Loucy (cell line): ENCODE measurements at regions not wholly inside any gene's neighbourhood (a gene's known extent, or its start where the extent isn't known, plus 50 kb on each side); places are given as distances from the start of the nearest gene placed in this dataset.

ENCODE experiments used
- EZH2phosphoT487 ChIP-seq: fragments of 200-600 bp; IDR thresholded peaks from 2 replicates; pipeline ENCODE4 v1.6.1; 2018; ENCODE audit warnings: antibody characterized with exemption, mild to moderate bottlenecking, moderate library complexity, borderline replicate concordance
- TF ChIP-seq, protein P1 (sequence below): fragments of 200-600 bp; sonication (generic); conservative IDR thresholded peaks from 2 replicates; pipeline ENCODE4 v1.5.1; 2014; ENCODE audit warnings: mild to moderate bottlenecking, antibody characterized with exemption, low read length

- TF ChIP-seq, protein P1, sequence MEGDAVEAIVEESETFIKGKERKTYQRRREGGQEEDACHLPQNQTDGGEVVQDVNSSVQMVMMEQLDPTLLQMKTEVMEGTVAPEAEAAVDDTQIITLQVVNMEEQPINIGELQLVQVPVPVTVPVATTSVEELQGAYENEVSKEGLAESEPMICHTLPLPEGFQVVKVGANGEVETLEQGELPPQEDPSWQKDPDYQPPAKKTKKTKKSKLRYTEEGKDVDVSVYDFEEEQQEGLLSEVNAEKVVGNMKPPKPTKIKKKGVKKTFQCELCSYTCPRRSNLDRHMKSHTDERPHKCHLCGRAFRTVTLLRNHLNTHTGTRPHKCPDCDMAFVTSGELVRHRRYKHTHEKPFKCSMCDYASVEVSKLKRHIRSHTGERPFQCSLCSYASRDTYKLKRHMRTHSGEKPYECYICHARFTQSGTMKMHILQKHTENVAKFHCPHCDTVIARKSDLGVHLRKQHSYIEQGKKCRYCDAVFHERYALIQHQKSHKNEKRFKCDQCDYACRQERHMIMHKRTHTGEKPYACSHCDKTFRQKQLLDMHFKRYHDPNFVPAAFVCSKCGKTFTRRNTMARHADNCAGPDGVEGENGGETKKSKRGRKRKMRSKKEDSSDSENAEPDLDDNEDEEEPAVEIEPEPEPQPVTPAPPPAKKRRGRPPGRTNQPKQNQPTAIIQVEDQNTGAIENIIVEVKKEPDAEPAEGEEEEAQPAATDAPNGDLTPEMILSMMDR: no peak
- TF ChIP-seq EZH2phosphoT487: no peak
These were observed 521.3 kb upstream of the JARID2 start for GRCh38 chr6:14724549-14724948.
